Erythroblast (primary cell): ENCODE measurements at regions not wholly inside any gene's neighbourhood (a gene's known extent, or its start where the extent isn't known, plus 50 kb on each side); places are given as distances from the start of the nearest gene placed in this dataset.

Experiments
- GATA1 ChIP-seq: IDR thresholded peaks from 2 replicates; pipeline ENCODE4 v1.6.1; 2011; ENCODE audit warnings: low read depth, mild to moderate bottlenecking, control low read depth, low read length, moderate library complexity
- POLR2A ChIP-seq: IDR thresholded peaks from 2 replicates; pipeline ENCODE4 v1.6.1; 2011; ENCODE audit warnings: mild to moderate bottlenecking, low read length

- TF ChIP-seq POLR2A (no peak), GATA1 (no peak)
Measured at GRCh38 chr10:78815702-78816334, 252.9 kb upstream of the ZMIZ1 start.
